A549 (cell line): ENCODE measurements at regions not wholly inside any gene's neighbourhood (a gene's known extent, or its start where the extent isn't known, plus 50 kb on each side); places are given as distances from the start of the nearest gene placed in this dataset.
"Not testable (repeated sequence)": the region's sequence is repeated elsewhere in the genome, so short reads cannot be mapped to it uniquely, and the experiment has no call there.

ENCODE experiments used
- ATAC-seq, 2 experiments: fragments of 200-7000 bp in 1 of 2; fragments of >200 bp in 1 of 2; cut with Nextera tagmentation in 1 of 2; cut with Tn5 transposase in 1 of 2; 3 replicates each; pipeline versions ENCODE4 v1.8.0 to v1.9.1; 2018 to 2020; ENCODE audit warnings: mild to moderate bottlenecking in 1 of 2, moderate library complexity in 1 of 2
- CTCF ChIA-PET: fragments of 300-600 bp; sonication (Branson Sonifier 250); formaldehyde crosslinking; extraction: SDS; loops from one replicate; lab custom pipeline; 2021; ENCODE audit warnings: antibody characterized with exemption, inconsistent platforms; lab: Yijun Ruan, JAX
- POLR2A ChIA-PET: fragments of 350-600 bp; formaldehyde crosslinking; extraction: SDS; loops from one replicate; lab custom pipeline; 2021; ENCODE audit warnings: antibody characterized with exemption, inconsistent platforms; lab: Yijun Ruan, JAX
- DNase-seq, 2 experiments: peaks; one replicate each; pipeline versions ENCODE4 v3.0.0 to v3.0.0-alpha.2; 2011 to 2016; ENCODE audit warnings: low read depth in 1 of 2, low spot score in 1 of 2
- FAIRE-seq: peaks from 2 replicates; lab custom pipeline; 2011; peaks lifted over from hg19 to GRCh38; lab: Jason Lieb, UNC
- H3K27ac ChIP-seq, 2 experiments: fragments of >200 bp; sonication (Bioruptor Twin); formaldehyde crosslinking; 3 replicates each; pipeline ENCODE4 v1.5.1; 2016 to 2017
- H3K4me1 ChIP-seq: fragments of >200 bp; sonication (Bioruptor Twin); formaldehyde crosslinking; 3 replicates; pipeline ENCODE4 v1.6.1; 2016
- H3K4me2 ChIP-seq: fragments of >200 bp; sonication (Bioruptor Twin); formaldehyde crosslinking; 3 replicates; pipeline ENCODE4 v1.6.1; 2016
- H3K4me3 ChIP-seq: fragments of >200 bp; sonication (Bioruptor Twin); formaldehyde crosslinking; 3 replicates; pipeline ENCODE4 v1.5.1; 2016
- H3K9me3 ChIP-seq: fragments of >200 bp; sonication (Bioruptor Twin); formaldehyde crosslinking; 3 replicates; pipeline ENCODE4 v1.6.1; 2016
- ATOH8 ChIP-seq: fragments of 250-450 bp; sonication (Bioruptor Pico); IDR thresholded peaks from 2 replicates; pipeline ENCODE4 v1.5.0; 2020; ENCODE audit warnings: low read depth, mild to moderate bottlenecking, moderate library complexity
- CBX8 ChIP-seq: fragments of 200-600 bp; sonication (generic); IDR thresholded peaks from 2 replicates; pipeline ENCODE4 v1.6.1; 2016
- CHD4 ChIP-seq: fragments of 200-600 bp; sonication (generic); IDR thresholded peaks from 2 replicates; pipeline ENCODE4 v1.6.1; 2016; ENCODE audit warnings: antibody characterized with exemption, mild to moderate bottlenecking, borderline replicate concordance
- CTCF ChIP-seq: fragments of >200 bp; sonication (Bioruptor Twin); formaldehyde crosslinking; IDR thresholded peaks from 3 replicates; pipeline ENCODE4 v1.5.1; 2016
- EP300 ChIP-seq, 2 experiments: fragments of >200 bp; sonication (Bioruptor Twin); formaldehyde crosslinking; IDR thresholded peaks; 2 replicates in 1 of 2; 3 replicates in 1 of 2; pipeline ENCODE4 v1.6.1; 2016 to 2017
- FOSB ChIP-seq: fragments of 250-450 bp; sonication (Bioruptor Pico); IDR thresholded peaks from 2 replicates; pipeline ENCODE4 v1.5.0; 2020; ENCODE audit warnings: mild to moderate bottlenecking, moderate library complexity
- HDAC2 ChIP-seq: fragments of 200-600 bp; sonication (generic); IDR thresholded peaks from 2 replicates; pipeline ENCODE4 v1.6.1; 2016
- HOXA7 ChIP-seq: fragments of 250-450 bp; sonication (Bioruptor Pico); IDR thresholded peaks from 2 replicates; pipeline ENCODE4 v1.5.0; 2020; ENCODE audit warnings: mild to moderate bottlenecking, moderate library complexity
- KDM1A ChIP-seq: fragments of 200-600 bp; sonication (generic); IDR thresholded peaks from 2 replicates; pipeline ENCODE4 v1.6.1; 2016; ENCODE audit warnings: low read depth, mild to moderate bottlenecking
- MYC ChIP-seq: IDR thresholded peaks from 2 replicates; pipeline ENCODE4 v1.6.1; 2012; ENCODE audit warnings: mild to moderate bottlenecking, inconsistent platforms, low read length, improper control_type of control experiment, borderline replicate concordance
- PHF8 ChIP-seq: fragments of 200-600 bp; sonication (generic); IDR thresholded peaks from 2 replicates; pipeline ENCODE4 v1.6.1; 2016; ENCODE audit warnings: low read depth, mild to moderate bottlenecking, antibody characterized with exemption, moderate library complexity, borderline replicate concordance
- RCOR1 ChIP-seq: fragments of 150-350 bp; IDR thresholded peaks from 2 replicates; pipeline ENCODE4 v1.6.1; 2014; ENCODE audit warnings: antibody characterized with exemption, low read length, low read depth
- SMC3 ChIP-seq: fragments of >200 bp; sonication (Bioruptor Twin); formaldehyde crosslinking; IDR thresholded peaks from 3 replicates; pipeline ENCODE4 v1.6.1; 2018; ENCODE audit warnings: inconsistent platforms
- SREBF2 ChIP-seq: fragments of 450-650 bp; IDR thresholded peaks from 2 replicates; pipeline ENCODE4 v1.6.1; 2014; ENCODE audit warnings: mild to moderate bottlenecking, moderate library complexity
- ZC3H11A ChIP-seq: fragments of 450-650 bp; IDR thresholded peaks from 2 replicates; pipeline ENCODE4 v1.6.1; 2014; ENCODE audit warnings: antibody characterized with exemption, mild to moderate bottlenecking
- ZFP36 ChIP-seq: fragments of 450-650 bp; IDR thresholded peaks from 2 replicates; pipeline ENCODE4 v1.6.1; 2014; ENCODE audit warnings: borderline replicate concordance; ENCODE audit not compliant: partially characterized antibody
- ZNF302 ChIP-seq: fragments of 250-450 bp; sonication (Bioruptor Pico); IDR thresholded peaks from 2 replicates; pipeline ENCODE4 v1.9.0; 2021; ENCODE audit warnings: inconsistent platforms, mild to moderate bottlenecking, moderate library complexity
- ZSCAN20 ChIP-seq: fragments of 250-450 bp; sonication (Bioruptor Pico); IDR thresholded peaks from 2 replicates; pipeline ENCODE4 v1.8.0; 2022; ENCODE audit warnings: mild to moderate bottlenecking, moderate library complexity
- WGBS: methylation state at CpG from one replicate; pipeline ENCODE4 v1.1.6; 2017; ENCODE audit errors: missing lambda C conversion rate; 5-methylcytosine and 5-hydroxymethylcytosine counted together
- TF ChIP-seq, protein P1 (sequence below): fragments of >200 bp; sonication (Bioruptor Twin); formaldehyde crosslinking; IDR thresholded peaks from 3 replicates; pipeline ENCODE4 v1.6.1; 2016

- no peak for TF ChIP-seq CTCF
These were observed 369.7 kb upstream of the RGS18 start (continued) for GRCh38 chr1:191788551-191788950.

- Histone ChIP-seq H3K4me1 (no peaks in the 10 kb centered on the region), H3K4me3 (no peak overlapping the region), H3K9me3 (no peaks in the 10 kb centered on the region), H3K27ac (no peak overlapping the region), H3K4me2 (no peak overlapping the region)
- ChIA-PET POLR2A (no interaction called here), CTCF (no interaction called here)
- WGBS: 25% methylated on average over 1 of the region's 1 CpG
- no peak for FAIRE-seq
- no peak for DNase-seq
- TF ChIP-seq RCOR1 (no peak), ATOH8 (CRISPR knock-in tag) (no peak), ZNF302 (CRISPR knock-in tag) (no peak), FOSB (CRISPR knock-in tag) (no peak)
- TF ChIP-seq, protein P1, sequence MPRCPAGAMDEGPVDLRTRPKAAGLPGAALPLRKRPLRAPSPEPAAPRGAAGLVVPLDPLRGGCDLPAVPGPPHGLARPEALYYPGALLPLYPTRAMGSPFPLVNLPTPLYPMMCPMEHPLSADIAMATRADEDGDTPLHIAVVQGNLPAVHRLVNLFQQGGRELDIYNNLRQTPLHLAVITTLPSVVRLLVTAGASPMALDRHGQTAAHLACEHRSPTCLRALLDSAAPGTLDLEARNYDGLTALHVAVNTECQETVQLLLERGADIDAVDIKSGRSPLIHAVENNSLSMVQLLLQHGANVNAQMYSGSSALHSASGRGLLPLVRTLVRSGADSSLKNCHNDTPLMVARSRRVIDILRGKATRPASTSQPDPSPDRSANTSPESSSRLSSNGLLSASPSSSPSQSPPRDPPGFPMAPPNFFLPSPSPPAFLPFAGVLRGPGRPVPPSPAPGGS: no peak
- ATAC-seq: no peak
These were observed 360.1 kb upstream of the RGS18 start for GRCh38 chr1:191798178-191798577.

GRCh38 chr1:191804311-191804710 lies 354.0 kb upstream of the RGS18 start:
- ATAC-seq: no peak
- TF ChIP-seq EP300 (IDR thresholded peaks at IDR 0.05) (no peak), CHD4 (no peak), HOXA7 (no peak), ZNF302 (CRISPR knock-in tag) (no peak), CBX8 (no peak), ZC3H11A (no peak), FOSB (CRISPR knock-in tag) (no peak), PHF8 (no peak), ATOH8 (CRISPR knock-in tag) (no peak), SREBF2 (no peak), SMC3 (no peak), ZFP36 (no peak), KDM1A (no peak), CTCF (no peak), ZSCAN20 (CRISPR knock-in tag) (no peak), HDAC2 (no peak), MYC (no peak)
- no peak overlapping the region for H3K4me3 ChIP-seq

DNA sequence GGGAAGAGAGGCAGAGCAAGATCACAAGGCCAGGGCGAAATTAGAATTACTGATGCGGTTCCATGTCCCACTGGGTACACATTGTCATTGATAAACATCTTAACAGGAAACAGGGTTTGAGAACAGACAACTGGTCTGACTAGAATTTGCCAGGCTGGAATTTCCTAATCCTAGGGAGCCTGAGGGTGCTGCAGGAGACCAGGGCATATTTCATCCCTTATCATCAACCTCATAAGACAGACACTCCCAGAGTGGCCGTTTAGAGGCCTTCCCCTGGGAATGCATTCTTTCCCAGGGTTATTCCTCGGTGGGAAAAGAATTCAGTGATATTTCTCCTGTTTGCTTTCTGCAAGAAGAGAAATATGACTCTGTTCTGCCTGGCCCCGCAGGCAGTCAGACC lies 344.7 kb upstream of the RGS18 start:
- CTCF ChIA-PET, H3K9me3 ChIP-seq, POLR2A ChIA-PET, H3K4me3 ChIP-seq, H3K27ac ChIP-seq, ATAC-seq, FAIRE-seq, H3K4me1 ChIP-seq, H3K4me2 ChIP-seq: not testable (repeated sequence)
- 32% methylated on average over 5 of the region's 5 CpGs for WGBS
- DNase-seq: peak in 1 of 2 experiments; percentile 4

More at GRCh38 chr1:191804311-191804710, 354.0 kb upstream of the RGS18 start:
- 37% methylated on average over 3 of the region's 3 CpGs for WGBS
- Histone ChIP-seq H3K9me3 (no peaks in the 10 kb centered on the region), H3K27ac (no peak overlapping the region), H3K4me1 (no peaks in the 10 kb centered on the region), H3K4me2 (no peak overlapping the region)
- FAIRE-seq (no peak), DNase-seq (no peak)
- ChIA-PET CTCF (no interaction called here), POLR2A (no interaction called here)
